PFSK-1 (cell line): ENCODE measurements at regions not wholly inside any gene's neighbourhood (a gene's known extent, or its start where the extent isn't known, plus 50 kb on each side); places are given as distances from the start of the nearest gene placed in this dataset.

Experiments
- FOXP2 ChIP-seq: optimal IDR thresholded peaks from 2 replicates; pipeline ENCODE3; 2011; ENCODE audit warnings: borderline replicate concordance, control low read depth, inconsistent platforms; ENCODE audit not compliant: insufficient read depth; ENCODE audit errors: extremely low read length, extremely low read depth
- POLR2AphosphoS5 ChIP-seq: IDR thresholded peaks from 2 replicates; pipeline ENCODE4 v1.6.1; 2012; ENCODE audit warnings: low read depth, mild to moderate bottlenecking, control low read depth, low read length, moderate library complexity
- REST ChIP-seq, 2 experiments: IDR thresholded peaks; 2 replicates each; pipeline versions ENCODE4 v1.6.1 to v1.8.0; 2011 to 2012; ENCODE audit warnings: low read depth in 2 of 2, low read length in 2 of 2, control low read depth in 1 of 2, inconsistent platforms in 1 of 2, mild to moderate bottlenecking in 1 of 2, moderate library complexity in 1 of 2; ENCODE audit not compliant: insufficient read depth in 1 of 2
- SIN3A ChIP-seq: IDR thresholded peaks from 2 replicates; pipeline ENCODE4 v1.6.1; 2012; ENCODE audit warnings: mild to moderate bottlenecking, low read length, moderate library complexity, borderline replicate concordance; ENCODE audit not compliant: insufficient read depth
- TAF1 ChIP-seq: IDR thresholded peaks from 2 replicates; pipeline ENCODE4 v1.6.1; 2012; ENCODE audit warnings: low read length, control low read depth, borderline replicate concordance; ENCODE audit not compliant: insufficient read depth

- TF ChIP-seq POLR2AphosphoS5 (no peak), TAF1 (no peak)
Measured at GRCh38 chr5:26121338-26121737, 917.0 kb downstream of the CDH9 start.

GRCh38 chr5:26104175-26104574 is 934.2 kb downstream of the CDH9 start:
- TF ChIP-seq FOXP2 (no peak), SIN3A (no peak), REST (IDR thresholded peaks at IDR 0.05; ENCODE audit: insufficient read depth in 1 of 2, low read depth in 2 of 2, low read length in 2 of 2) (no peak), TAF1 (no peak), POLR2AphosphoS5 (no peak)

- TF ChIP-seq SIN3A (no peak), POLR2AphosphoS5 (no peak), FOXP2 (no peak), REST (IDR thresholded peaks at IDR 0.05; ENCODE audit: insufficient read depth in 1 of 2, low read depth in 2 of 2, low read length in 2 of 2) (no peak), TAF1 (no peak)
Measured at GRCh38 chr5:26060212-26060611, 978.2 kb downstream of the CDH9 start.

- TF ChIP-seq TAF1 (no peak), REST (IDR thresholded peaks at IDR 0.05; ENCODE audit: insufficient read depth in 1 of 2, low read depth in 2 of 2, low read length in 2 of 2) (no peak), SIN3A (no peak), POLR2AphosphoS5 (no peak), FOXP2 (no peak)
Measured at GRCh38 chr5:26054594-26054993, 983.8 kb downstream of the CDH9 start.

- TF ChIP-seq POLR2AphosphoS5, result no peak
- TF ChIP-seq SIN3A, result no peak
- TF ChIP-seq TAF1, result no peak
- no peak for TF ChIP-seq REST (IDR thresholded peaks at IDR 0.05; ENCODE audit: insufficient read depth in 1 of 2, low read depth in 2 of 2, low read length in 2 of 2)
- TF ChIP-seq FOXP2, result no peak
Measured at GRCh38 chr5:26034813-26035212, 1003.6 kb downstream of the CDH9 start.
